Prostate gland (tissue), 2 donors: ENCODE measurements at regions not wholly inside any gene's neighbourhood (a gene's known extent, or its start where the extent isn't known, plus 50 kb on each side); places are given as distances from the start of the nearest gene placed in this dataset.

Experiments
- POLR2A ChIP-seq: fragments of 450-650 bp; IDR thresholded peaks from one replicate; pipeline ENCODE4 v1.6.1; 2016; ENCODE audit warnings: antibody characterized with exemption, mild to moderate bottlenecking
- POLR2AphosphoS5 ChIP-seq: sonication (generic); formaldehyde crosslinking; IDR thresholded peaks from one replicate; pipeline ENCODE4 v1.6.1; 2017; ENCODE audit warnings: antibody characterized with exemption
- TF ChIP-seq, protein P1 (sequence below), 4 experiments: fragments of 200-600 bp in 2 of 4; fragments of 450-650 bp in 2 of 4; sonication (generic) in 2 of 4; IDR thresholded peaks; 1 replicate in 3 of 4; 2 replicates in 1 of 4; pipeline ENCODE4 v1.5.1; 2016 to 2019; ENCODE audit warnings: antibody characterized with exemption in 4 of 4, mild to moderate bottlenecking in 2 of 4, moderate library complexity in 2 of 4

GRCh38 chr14:43937001-43937400 lies 570.1 kb downstream of the FSCB start:
- TF ChIP-seq, protein P1, sequence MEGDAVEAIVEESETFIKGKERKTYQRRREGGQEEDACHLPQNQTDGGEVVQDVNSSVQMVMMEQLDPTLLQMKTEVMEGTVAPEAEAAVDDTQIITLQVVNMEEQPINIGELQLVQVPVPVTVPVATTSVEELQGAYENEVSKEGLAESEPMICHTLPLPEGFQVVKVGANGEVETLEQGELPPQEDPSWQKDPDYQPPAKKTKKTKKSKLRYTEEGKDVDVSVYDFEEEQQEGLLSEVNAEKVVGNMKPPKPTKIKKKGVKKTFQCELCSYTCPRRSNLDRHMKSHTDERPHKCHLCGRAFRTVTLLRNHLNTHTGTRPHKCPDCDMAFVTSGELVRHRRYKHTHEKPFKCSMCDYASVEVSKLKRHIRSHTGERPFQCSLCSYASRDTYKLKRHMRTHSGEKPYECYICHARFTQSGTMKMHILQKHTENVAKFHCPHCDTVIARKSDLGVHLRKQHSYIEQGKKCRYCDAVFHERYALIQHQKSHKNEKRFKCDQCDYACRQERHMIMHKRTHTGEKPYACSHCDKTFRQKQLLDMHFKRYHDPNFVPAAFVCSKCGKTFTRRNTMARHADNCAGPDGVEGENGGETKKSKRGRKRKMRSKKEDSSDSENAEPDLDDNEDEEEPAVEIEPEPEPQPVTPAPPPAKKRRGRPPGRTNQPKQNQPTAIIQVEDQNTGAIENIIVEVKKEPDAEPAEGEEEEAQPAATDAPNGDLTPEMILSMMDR (IDR thresholded peaks at IDR 0.05), result no peak
- no peak for TF ChIP-seq POLR2A
- no peak for TF ChIP-seq POLR2AphosphoS5
